Lung (tissue), 11 donors: ENCODE measurements at regions not wholly inside any gene's neighbourhood (a gene's known extent, or its start where the extent isn't known, plus 50 kb on each side); places are given as distances from the start of the nearest gene placed in this dataset.

Experiments
- ATAC-seq: fragments of 200-7000 bp; cut with Tn5 transposase; one replicate; pipeline ENCODE4 v1.9.1; 2020; ENCODE audit warnings: moderate number of reproducible peaks; ENCODE audit not compliant: insufficient read depth, low FRiP score
- DNase-seq, 3 donors: peaks; one replicate each; pipeline ENCODE4 v3.0.0-alpha.2; 2013 to 2017
- H3K27ac ChIP-seq, 2 donors: one replicate each; pipeline ENCODE4 v1.5.1; 2013; ENCODE audit warnings: mild to moderate bottlenecking in 2 of 2, moderate library complexity in 2 of 2, control low read depth in 1 of 2, inconsistent platforms in 1 of 2, low read depth in 1 of 2, low read length in 1 of 2
- H3K27me3 ChIP-seq, 3 donors: one replicate each; pipeline ENCODE4 v1.5.1; 2013; ENCODE audit warnings: low read length in 2 of 3; ENCODE audit not compliant: control insufficient read depth in 3 of 3, insufficient read depth in 3 of 3
- H3K36me3 ChIP-seq, 4 donors: one replicate each; pipeline ENCODE4 v1.5.1; 2013; ENCODE audit warnings: low read length in 4 of 4, mild to moderate bottlenecking in 1 of 4, moderate library complexity in 1 of 4; ENCODE audit not compliant: control insufficient read depth in 4 of 4, insufficient read depth in 4 of 4
- H3K4me1 ChIP-seq, 5 donors: one replicate each; pipeline ENCODE4 v1.5.1; 2013; ENCODE audit warnings: low read length in 5 of 5, mild to moderate bottlenecking in 2 of 5, moderate library complexity in 1 of 5; ENCODE audit not compliant: control insufficient read depth in 5 of 5, insufficient read depth in 5 of 5
- H3K4me3 ChIP-seq: one replicate; pipeline ENCODE4 v1.5.1; 2013; ENCODE audit warnings: mild to moderate bottlenecking, control low read depth, moderate library complexity
- H3K9ac ChIP-seq, 2 donors: one replicate each; pipeline ENCODE4 v1.5.1; 2013; ENCODE audit warnings: low read length in 2 of 2, control low read depth in 1 of 2; ENCODE audit not compliant: insufficient read depth in 1 of 2
- H3K9me3 ChIP-seq, 4 donors: one replicate each; pipeline ENCODE4 v1.5.1; 2013; ENCODE audit warnings: low read length in 3 of 4, mild to moderate bottlenecking in 1 of 4, moderate library complexity in 1 of 4; ENCODE audit not compliant: control insufficient read depth in 4 of 4, insufficient read depth in 3 of 4
- CTCF ChIP-seq: IDR thresholded peaks from 2 replicates; pipeline ENCODE4 v1.5.1; 2012; ENCODE audit warnings: mild to moderate bottlenecking; ENCODE audit errors: control extremely low read depth, extremely low read depth
- WGBS, 2 donors: extraction: QIAGEN DNeasy Blood & Tissue Kit; methylation state at CpG; one replicate each; pipeline ENCODE4 v1.1.7; 2013; 5-methylcytosine and 5-hydroxymethylcytosine counted together
- donor health status: control.
- donor health status: control.
- donor health status: Bipolar disorder and iron deficiency.
- donor health status: healthy.
- donor health status: DM: yes; HTN: yes; CAD: no.

- Histone ChIP-seq H3K4me3 (no peak overlapping the region), H3K9ac (no peak overlapping the region), H3K36me3 (no peaks in the 10 kb centered on the region), H3K4me1 (no peaks in the 10 kb centered on the region), H3K9me3 (no peaks in the 10 kb centered on the region), H3K27ac (no peak overlapping the region), H3K27me3 (no peaks in the 10 kb centered on the region)
- no peak for TF ChIP-seq CTCF
- ATAC-seq (no peak), DNase-seq (no peak)
Observed at GRCh38 chr11:109048098-109048497, 373.9 kb upstream of the C11orf87 start.

DNA sequence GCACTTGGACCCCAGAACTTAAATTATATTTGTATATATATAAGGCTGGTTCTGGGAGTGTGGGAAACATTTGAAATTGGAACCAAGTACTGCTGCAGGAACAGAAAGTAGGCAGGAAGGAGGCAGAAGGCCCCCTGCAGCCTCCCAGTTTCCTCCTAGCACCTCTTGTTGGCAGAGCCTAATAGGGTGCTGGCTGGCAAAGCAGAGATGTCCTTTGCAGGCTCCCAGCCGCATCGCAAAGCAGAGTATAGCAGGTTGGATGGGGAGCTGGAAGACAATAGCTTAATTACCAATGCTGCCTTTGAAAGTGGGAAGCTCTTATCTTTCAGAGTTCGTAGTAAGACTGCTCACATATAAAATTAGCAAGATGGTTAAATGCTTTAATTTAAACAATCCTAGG is 370.8 kb upstream of the C11orf87 start:
- H3K36me3 ChIP-seq, result no peaks in the 10 kb centered on the region
- no peak for TF ChIP-seq CTCF
- 91 to 92% methylated on average over 3 of the region's 3 CpGs for WGBS, 2 donors
- DNase-seq (no peak), ATAC-seq (no peak)
- H3K4me3 ChIP-seq, result no peak overlapping the region
- H3K9me3 ChIP-seq, result no peaks in the 10 kb centered on the region
- H3K4me1 ChIP-seq, result no peaks in the 10 kb centered on the region
- H3K27ac ChIP-seq, result no peak overlapping the region
- H3K27me3 ChIP-seq, result no peaks in the 10 kb centered on the region
- no peak overlapping the region for H3K9ac ChIP-seq

DNA sequence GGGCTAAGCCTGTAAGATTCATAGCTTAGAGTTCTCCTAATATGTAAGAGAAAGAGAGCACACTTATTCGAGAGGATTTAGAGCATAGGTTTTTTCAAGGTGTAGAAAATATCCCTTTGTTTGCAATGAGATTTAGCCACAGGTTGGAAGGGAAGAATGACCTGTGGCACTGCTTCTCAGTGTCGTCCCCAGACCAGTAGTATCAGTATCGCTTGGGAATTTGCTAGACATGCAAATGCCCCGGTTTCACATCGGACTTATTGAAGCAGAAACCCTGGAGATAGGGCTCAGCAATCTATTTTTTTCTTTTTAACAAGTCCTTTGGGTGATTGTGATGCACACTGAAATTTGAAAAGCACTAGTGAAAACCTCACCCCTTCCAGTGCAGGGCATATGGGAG is 362.6 kb upstream of the C11orf87 start:
- DNase-seq (no peak), ATAC-seq (no peak)
- Histone ChIP-seq H3K27ac (no peak overlapping the region), H3K9me3 (no peaks in the 10 kb centered on the region), H3K9ac (no peak overlapping the region), H3K36me3 (no peaks in the 10 kb centered on the region), H3K4me3 (no peak overlapping the region), H3K27me3 (no peaks in the 10 kb centered on the region), H3K4me1 (no peaks in the 10 kb centered on the region)
- TF ChIP-seq CTCF, result no peak
- WGBS, 2 donors, result 72 to 91% methylated on average over 5 of the region's 5 CpGs

DNA sequence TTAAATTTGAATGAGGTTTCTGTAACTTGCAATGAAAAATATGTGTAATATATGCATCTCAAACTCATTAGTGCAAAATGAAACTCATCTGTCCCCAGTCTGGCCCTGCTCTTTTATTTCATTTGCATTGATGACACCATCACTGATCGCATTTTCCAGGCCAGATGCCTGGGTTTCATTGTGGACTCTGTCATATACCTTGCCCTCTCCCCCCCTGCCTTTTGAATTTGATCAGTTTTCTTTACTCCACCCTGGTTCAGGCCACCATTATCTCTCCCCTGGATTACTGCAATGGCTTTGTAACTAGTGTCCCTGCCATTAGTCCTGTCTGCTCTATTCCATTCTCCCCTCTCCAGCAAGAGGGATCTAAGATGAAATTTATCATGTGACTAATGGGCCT is 360.6 kb upstream of the C11orf87 start:
- no peak for ATAC-seq
- H3K27me3 ChIP-seq, result no peaks in the 10 kb centered on the region

More for the DNA sequence above, 360.6 kb upstream of the C11orf87 start:
- WGBS, 2 donors, result 89 to 96% methylated on average over 1 of the region's 1 CpG
- Histone ChIP-seq H3K36me3 (no peaks in the 10 kb centered on the region), H3K4me3 (no peak overlapping the region), H3K9ac (no peak overlapping the region), H3K4me1 (no peaks in the 10 kb centered on the region), H3K9me3 (no peaks in the 10 kb centered on the region), H3K27ac (no peak overlapping the region)
- no peak for DNase-seq
- TF ChIP-seq CTCF, result no peak
